ENCODE measurements at regions not wholly inside any gene's neighbourhood (a gene's known extent, or its start where the extent isn't known, plus 50 kb on each side); places are given as distances from the start of the nearest gene placed in this dataset.

DNA sequence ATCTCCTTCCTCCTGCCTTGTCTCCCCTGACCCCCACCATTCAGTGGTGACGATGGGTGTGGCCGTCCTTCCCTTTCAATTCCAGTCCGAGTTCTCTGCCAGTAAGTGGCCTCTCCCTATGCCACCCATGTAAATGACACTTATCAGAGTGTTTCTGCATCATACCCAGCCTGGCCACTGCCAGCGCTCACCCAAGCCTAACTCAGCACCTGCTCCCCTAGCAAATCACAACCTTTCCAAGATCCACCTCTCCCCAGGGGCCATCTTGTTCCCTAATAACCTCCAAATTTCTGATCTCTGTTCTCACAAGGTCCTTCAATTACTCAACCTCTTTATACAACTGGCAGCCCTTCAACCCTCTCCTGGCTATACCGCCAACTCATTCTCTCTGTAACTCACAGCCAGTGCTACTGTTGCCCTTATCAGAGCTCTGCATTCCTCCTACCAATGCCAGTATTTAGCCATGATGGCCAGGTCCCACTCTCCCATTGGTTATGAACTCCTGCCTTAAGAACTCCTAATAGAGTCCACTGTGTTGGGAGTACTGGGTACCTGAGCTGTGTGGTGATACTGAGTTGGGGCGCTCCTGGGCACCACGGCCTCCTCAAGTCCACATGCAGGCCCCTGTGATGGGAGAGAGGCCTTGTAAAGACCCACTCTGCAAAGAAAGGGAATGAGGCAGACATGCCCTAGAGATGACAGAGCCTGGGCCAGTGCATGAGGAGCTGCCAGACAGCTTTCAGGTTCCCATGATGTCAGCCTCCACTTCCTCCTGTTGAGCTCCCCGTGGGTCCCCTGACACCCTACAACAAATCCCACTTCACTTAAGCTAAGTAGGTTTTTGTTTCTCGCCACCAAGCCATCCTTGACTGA, 187.4 kb upstream of the RREB1 start:
- DNase-seq: no peak

DNA sequence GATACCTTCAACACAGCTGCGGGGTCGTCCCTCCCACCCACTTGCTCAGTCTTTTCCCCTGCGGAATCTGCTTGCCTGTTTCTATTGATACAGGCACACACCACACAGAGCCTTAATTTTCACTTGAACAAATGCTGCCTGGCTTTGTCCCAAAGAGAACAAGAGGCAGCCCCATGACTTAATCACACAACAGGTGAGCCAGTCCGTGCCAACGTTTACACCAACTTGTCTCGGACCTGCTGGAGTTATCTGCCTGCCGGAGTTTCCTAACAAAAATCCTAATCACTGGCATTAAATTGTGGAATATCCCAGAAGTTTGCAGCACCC, 186.8 kb upstream of the RREB1 start:
- DNase-seq: no peak

DNA sequence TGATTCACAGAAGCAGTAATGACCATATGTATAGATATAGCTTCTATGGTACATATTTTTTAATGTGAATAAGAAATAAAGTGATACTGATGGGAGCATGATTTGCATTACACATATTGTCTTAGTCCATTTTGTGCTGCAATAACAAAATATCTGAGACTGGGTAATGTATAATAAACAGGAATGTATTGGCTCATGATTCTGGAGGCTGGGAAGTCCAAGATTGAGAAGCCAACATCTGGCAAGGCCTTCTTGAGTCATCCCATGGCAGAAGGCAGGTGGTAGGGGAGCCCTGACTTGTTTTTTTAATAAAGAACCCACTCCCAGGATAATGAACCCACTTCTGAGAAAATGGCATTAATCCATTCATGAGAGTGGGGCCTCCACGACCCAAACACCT, 185.6 kb upstream of the RREB1 start:
- DNase-seq: no peak

DNA sequence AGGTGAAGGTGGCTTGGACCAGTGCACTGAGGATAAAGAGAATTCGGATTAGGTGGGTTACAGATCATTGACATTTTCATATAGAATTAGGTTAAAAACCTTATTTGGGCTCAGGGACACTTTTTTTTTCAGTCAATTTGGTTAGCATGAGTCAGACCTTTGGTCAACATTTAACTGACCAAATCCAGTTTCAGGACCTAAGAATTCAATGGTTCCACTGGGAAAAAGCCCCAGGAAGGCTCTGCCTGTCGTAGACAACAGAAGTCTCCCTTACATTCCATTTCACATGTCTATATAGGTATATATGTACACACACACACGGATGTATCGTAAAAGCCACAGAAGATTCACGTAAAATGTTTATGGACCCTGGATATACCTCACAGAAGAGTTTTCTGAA, 184.2 kb upstream of the RREB1 start:
- no peak for DNase-seq

DNA sequence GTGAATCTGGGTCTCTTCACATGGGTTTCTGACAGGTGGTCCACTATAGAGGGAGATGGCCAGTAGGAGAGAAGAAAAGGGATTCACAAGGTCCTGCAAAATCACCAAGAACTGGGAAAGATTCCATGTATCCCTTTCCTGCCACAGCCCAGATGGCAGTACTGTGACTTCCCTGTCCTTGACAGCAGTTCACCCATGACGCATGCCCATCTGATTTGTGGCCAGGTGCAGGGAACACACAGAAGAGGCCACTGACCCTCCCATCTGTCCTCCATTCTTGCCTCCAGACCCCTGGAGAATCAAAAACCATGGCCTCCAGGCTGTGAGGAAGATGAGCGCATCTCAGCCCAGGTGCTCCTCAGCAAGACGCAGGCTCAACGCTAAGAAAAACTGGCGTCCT, 183.1 kb upstream of the RREB1 start:
- DNase-seq: no peak

DNA sequence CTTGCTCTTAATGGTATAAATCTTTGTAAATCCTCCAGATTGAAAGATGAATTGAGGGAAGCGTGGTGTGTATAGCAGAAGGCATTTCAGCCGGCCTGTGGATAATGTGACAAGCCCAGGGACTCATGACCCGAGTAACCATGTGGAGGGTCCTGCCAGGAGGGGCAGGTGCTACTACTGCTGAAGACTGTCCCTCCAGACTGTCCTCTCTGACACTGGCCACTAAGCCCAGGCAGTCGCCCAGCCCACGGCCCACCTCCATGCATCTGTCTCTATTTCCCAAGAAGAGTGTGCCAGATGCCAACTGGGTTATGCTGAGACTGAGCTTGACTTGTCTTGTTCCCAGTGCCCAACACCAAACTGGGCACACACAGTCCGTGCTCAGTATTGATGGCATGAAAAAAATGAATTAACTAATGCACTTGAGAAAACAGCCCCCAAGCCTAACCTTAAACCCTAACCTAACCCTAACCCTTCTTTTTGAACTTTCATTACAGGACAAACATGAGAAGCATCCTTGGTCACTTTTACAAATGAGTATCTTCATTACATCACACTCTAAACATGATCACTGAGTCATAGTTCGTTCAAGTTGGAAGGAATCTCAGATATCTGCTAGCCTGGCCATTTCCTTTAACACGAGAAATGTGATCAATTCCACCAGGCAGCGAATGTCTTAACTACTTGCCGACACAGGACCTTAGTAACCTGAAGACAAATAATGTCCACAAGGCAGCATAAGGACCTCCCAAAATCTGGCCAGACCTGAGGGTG, 182.2 kb upstream of the RREB1 start:
- no peak for DNase-seq

DNA sequence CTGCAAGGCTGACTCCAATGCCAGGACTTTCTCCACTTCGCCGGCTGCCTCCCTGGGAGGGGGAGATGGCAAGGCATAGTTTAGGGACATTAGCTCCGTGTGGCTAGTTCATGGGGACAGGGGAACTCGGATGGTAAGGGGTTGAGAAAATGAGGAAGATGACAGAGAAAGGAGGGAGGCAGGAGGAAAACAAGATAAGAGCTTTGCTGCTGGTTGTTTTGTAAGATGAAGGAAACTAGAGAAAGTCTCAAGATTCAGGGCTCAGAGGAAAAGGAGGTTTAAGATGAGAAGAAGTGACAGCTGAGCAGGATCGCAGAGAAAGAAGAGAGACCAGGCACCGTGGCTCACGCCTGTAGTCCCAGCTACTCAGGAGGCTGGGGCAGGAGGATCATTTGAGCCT, 180.9 kb upstream of the RREB1 start:
- DNase-seq: no peak

DNA sequence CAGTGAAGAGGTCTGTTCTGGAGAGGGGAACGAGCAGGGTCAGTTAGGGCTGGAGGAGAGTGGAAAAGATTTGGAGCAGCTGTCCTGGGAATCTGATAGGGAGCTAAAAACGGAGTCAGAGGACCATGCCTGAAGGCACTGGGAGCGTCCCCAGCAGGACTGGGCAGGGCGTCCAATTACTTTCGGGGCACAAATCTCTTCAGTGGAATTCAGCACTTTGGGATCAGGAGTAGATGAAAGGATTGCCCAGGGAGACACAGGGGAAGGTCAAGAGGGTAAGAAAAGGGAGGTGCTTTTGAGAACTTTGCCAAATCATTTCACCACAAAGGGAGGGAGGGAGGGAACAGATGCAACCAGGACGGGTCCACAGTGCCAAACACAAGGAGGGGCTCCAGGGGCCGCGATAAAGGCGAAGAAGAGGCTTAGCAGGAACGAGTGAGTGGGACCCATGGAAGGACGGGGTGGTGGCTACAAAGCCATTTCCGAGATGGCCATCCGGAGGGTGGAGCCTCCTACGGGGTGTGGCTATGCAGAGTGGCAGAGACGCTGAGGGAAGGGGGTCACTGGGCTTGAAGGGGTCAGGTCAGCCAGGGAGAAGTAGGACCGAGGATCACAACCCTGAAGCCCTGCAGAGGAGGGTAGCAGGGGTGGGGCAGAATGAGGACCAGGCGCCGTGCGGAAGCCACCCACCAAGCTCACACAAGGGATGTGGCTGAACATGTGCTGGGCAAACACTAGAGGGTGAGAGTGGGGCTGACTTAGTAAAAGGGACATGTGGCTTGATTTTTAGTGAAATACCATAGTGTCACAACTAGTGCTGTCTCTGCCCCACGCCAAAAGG, 180.0 kb upstream of the RREB1 start:
- no peak for DNase-seq

DNA sequence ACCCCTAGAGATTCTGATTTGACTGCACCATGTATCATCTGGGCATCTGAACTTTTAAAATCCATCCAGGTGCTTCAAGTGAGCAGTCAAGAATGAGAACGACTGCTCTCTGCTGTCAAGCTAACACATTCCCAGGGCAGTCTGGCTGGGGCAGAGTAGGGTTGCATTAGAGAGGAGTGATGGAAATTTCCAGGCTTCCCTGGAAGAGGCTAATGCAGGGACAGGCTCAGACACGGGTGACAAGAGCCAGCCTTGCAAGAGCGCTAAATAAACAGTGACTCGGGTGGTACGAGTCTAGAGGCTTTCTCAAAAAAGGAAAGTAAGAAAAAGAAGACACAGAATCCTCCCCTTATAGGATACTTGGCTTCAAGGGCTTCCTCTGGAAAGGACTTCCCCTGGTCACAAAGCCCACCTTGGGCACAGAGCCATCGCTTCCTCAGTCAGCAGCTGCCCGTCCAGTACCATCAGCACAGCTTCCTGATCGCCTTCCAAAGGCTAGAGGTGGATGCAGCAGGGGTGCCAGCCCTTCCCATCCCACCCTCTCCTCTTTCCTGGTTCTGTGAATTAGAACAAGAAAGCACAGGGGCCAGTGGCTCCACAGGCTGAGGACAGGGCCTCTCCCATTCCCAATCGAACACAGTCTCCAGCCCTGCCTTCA, 177.4 kb upstream of the RREB1 start:
- no peak for DNase-seq

DNA sequence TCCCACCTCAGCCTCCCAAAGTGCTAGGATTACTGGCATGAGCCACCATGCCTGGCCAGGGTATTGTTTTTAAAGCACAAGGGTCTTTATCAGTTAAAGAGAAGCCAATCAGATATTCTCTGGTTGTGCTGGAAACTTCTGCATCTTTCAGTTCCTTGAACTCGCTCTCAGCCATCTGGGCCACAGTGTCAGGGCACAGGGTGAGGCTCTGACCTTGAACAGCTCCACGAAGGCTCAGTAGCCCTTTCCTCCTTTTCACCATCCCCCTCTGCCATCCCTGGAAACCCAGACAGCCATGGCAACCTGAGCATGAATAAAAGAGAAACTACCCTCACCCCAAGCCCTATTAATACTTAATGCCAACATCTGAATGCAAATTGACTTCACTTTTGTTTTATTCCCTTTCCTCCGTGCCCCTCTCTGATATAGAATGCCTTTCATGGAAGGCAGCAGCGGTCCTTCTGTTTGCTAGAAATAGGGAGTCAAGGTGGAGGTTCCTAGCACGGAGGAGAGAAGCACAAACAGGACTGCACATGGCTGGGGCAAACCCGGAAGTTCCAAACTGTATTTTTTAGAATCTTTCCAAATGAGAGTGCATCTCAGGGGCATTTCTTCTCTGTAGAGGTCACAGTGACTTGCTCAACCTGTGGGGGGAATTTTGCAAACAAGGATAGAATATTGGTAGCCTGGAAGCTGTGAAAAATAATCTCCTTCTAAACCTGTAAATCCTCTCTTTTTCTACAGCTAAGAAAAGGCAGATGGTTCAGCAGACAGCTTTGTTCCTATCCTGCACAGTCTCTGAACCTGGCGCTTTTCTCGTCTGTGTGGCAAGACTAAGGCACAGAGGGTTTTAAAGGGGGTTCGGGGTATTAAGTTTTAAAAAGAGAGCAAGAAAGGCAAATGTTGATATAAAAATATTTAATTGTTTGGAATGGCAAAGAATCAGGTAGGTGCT, 176.4 kb upstream of the RREB1 start:
- no peak for DNase-seq

DNA sequence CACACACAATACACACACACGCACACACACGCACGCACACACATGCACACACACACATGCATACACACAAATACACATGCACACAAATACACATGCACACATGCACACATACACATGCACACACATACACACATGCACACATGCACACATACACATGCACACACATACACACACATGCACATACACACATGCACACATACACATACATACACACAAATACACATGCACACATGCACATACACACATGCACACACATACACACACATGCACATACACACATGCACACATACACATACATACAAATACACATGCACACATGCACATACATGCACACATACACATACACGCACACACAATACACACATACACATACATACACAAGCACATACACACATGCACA, 175.4 kb upstream of the RREB1 start:
- DNase-seq: no peak

DNA sequence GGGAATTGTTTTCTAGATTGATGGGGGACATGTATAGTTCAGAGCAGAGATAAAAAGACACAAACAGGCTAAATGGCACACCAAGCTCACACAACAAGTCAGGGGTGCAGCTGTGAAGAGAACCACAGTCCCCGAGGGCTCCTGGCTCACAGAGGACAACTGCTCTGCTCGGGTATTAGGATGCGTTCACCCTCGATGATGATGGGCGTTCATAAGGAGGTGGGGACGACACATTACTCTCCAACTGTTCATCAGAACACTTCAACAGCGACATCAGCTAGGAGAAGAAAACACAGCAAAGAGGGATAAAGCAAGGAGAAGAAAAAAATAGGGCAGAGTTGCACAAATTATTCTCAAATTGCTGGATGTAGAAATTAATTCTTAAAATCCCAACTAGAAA, 174.8 kb upstream of the RREB1 start:
- DNase-seq: no peak

DNA sequence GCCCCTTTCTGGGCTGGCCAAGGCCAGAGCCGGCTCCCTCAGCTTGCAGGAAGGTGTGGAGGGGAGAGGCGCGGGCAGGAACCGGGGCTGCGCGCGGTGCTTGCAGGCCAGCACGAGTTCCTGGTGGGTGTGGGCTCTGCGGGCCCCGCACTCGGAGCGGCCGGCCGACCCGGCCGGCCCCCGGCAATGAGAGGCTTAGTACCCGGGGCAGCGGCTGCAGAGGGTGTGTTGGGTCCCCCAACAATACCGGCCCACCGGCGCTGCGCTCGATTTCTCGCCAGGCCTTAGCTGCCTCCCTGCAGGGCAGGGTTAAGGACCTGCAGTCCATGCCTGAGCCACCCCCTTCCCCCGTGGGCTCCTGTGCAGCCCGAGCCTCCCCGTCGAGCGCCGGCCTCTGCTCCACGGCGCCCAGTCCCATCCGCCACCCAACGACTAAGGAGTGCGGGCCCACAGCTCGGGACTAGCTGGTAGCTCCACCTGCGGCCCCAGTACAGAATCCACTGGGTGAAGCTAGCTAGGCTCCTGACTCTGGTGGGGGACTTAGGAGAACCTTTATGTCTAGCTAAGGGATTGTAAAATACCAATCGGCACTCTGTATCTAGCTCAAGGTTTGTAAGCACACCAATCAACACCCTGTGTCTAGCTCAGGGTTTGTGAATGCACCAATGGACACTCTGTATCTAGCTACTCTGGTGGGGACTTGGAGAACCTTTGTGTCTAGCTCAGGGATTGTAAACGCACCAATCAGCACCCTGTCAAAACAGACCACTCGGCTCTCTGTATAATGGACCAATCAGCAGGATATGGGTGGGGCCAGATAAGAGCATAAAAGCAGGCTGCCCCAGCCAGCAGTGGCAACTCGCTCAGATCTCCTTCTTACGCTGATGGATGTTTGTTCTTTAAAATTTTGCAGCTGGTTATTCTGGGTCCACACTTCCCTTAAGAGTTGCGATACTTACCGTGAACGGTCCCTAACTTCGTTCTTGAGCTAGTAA, 167.4 kb upstream of the RREB1 start:
- no peak for DNase-seq

DNA sequence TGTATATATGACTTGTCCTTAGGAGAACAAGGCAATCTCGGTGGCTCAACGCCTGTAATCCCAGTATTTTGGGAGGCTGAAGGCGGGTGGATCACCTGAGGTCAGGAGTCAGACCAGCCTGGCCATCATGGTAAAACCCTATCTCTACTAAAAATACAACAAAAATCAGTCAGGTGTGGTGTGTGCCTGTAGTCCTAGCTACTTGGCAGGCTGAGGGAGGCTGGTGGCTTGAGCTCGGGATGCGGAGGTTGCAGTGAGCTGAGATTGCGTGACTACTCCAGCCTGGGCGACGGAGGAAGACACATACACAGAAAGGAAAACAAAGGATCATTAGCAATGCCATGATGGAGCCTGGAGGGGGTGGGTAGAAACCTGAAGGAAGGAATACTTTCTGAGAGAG, 166.6 kb upstream of the RREB1 start:
- DNase-seq: no peak

DNA sequence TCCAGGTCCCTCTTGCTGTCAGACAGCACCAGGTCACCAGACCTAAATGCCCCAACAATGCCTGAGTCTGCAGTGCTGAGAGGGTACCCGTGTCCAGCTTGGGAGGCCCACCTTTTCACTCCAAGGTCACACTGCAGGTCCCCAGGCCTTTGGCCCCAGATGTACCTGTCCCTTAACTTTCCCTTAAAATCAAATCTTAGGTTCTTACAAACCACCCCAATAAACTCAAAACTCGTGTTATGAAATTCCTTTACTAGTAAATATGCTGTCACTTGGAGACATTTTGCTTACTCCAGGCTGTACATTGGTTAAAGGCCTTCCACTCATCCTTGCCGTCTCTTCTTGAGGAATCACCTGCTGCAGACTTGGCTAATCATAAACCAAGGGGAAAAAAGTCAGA, 165.7 kb upstream of the RREB1 start:
- DNase-seq: no peak

DNA sequence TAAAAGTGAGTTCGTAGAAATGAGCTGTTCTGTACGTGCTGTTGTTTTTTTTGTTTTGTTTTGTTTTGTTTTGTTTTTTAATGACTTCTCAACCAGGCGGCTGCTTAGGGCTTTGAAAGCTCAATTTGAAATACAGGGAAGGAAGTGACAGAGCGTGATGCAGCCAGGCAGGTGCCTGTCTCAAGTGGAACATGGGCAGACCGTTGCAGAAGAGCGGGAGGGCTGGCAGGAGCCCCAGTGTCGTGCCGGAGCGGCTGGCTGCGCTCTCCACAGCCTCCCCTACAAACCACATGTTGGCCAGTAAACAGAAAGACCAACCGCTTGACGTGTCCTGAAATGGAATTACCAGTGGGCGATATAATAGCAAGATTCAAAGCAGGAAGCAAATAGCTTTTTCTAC, 164.9 kb upstream of the RREB1 start:
- DNase-seq: peak; percentile 5

DNA sequence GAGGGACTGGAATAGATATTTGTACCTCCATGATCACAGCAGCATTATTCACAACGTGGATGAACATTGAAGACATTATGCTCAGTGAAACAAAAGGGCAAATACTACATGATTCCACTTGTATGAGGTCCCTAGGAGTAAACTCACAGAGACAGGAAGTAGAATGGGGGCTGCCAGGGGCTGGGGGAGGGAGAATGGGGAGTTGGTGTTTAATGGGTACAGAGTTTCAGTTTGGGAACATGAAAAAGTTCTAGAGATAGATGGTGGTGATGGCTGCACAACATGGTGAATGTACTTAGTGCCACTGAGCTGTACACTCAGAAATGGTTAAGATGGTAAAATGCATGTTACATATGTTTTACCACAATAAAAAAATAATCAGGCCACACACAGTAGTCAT, 164.3 kb upstream of the RREB1 start:
- DNase-seq: no peak

DNA sequence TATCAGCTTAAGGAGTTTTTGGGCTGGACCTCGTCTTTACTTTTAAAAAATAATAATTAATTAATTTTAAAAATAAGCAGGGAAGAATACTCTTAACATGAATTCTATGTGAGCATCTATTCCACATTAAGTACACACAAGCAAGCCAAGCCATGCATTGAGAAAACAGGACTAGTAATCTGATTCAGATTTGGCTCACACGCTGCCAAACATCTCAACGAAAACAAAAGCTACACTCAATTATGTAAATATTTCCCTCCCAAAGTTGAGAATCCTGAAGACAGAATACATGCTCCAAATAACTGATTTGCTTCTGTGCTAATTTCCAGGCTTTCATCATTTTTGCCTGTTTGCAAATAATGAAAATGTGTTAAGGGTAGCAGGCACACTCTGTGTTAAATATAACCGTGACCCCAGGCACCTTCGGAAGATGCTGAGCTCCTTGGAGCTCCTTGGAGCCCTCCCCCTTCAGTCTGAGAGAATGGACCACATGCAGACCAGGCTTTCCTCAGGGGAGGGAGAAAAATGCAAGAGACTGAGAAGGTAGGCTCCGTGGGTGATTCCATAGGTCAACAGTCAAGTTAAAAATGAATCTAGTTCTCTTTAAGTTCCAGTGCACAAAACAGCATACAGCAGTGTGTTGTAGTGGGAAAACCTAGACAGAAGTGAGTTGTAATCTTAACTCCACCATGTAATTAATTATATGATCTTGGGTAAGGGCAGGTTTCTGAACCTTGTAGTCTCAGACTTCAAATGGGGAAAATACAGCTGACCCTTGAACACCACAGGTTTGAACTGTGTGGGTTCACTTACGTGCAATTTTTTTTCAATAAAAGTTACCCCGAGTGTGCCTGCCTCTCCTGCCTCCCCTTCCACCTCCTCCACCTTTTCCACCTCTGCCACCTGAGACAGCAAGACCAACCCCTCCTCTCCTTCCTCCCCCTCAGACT, 161.3 kb upstream of the RREB1 start:
- DNase-seq: no peak

DNA sequence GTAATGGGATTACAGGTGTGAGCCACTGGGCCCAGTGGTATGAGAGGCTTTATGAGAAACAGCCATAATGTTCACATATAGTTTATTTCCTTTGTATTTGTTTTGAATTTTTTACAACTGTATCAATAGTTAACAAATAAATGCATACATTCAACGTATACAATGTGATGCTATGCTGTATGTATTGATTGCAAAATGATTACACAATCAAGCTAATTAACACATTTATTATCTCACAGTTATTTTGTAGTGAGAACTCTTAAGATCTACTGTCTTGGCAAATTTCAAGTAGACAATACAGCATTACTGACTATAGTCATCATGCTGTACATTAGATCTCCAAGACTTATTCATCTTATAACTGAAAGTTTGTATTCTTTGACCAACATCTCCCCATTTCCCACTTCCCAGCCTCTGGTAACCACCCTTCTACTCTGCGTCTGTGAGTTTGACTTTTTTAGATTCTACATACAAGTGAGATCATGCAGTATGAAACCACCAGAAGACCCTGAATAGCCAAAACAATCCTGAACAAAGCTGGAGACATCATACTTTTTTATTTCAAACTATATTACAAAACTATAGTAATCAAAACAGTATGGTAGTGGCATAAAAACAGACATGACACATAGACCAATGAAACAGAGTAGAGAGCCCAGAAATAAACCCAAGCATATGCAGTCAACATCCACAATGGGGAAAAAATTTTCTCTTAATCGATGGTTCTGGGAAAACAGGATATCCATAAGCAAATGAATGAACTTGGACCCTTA, 157.2 kb upstream of the RREB1 start:
- DNase-seq: no peak
